Astrocyte (in vitro differentiated cells and primary cell): ENCODE measurements at regions not wholly inside any gene's neighbourhood (a gene's known extent, or its start where the extent isn't known, plus 50 kb on each side); places are given as distances from the start of the nearest gene placed in this dataset.
A peak's percentile ranks its signal among the peaks of the same experiment; 100 is the strongest.

Experiments
- DNase-seq: peaks from one replicate; pipeline ENCODE4 v3.0.0-alpha.2; 2010; ENCODE audit warnings: low read depth
- FAIRE-seq: peaks from 2 replicates; lab custom pipeline; 2011; peaks lifted over from hg19 to GRCh38; lab: Jason Lieb, UNC
- H2AFZ ChIP-seq: 2 replicates; pipeline ENCODE4 v1.6.0; 2012; ENCODE audit warnings: low read depth, low read length, inconsistent platforms
- H3K27ac ChIP-seq: 2 replicates; pipeline ENCODE4 v1.5.1; 2011; ENCODE audit warnings: low read depth, low read length, inconsistent platforms
- H3K27me3 ChIP-seq: 2 replicates; pipeline ENCODE4 v1.6.0; 2011; ENCODE audit warnings: low read length, inconsistent platforms; ENCODE audit not compliant: insufficient read depth
- H3K36me3 ChIP-seq: 2 replicates; pipeline ENCODE4 v1.5.1; 2011; ENCODE audit warnings: low read length, inconsistent platforms; ENCODE audit not compliant: insufficient read depth
- H3K4me1 ChIP-seq: 2 replicates; pipeline ENCODE4 v1.5.1; 2011; ENCODE audit warnings: low read length, inconsistent platforms; ENCODE audit not compliant: insufficient read depth
- H3K4me2 ChIP-seq: 2 replicates; pipeline ENCODE4 v1.6.0; 2012; ENCODE audit warnings: low read length, inconsistent platforms
- H3K4me3 ChIP-seq: 2 replicates; pipeline ENCODE4 v1.5.1; 2011; ENCODE audit warnings: low read depth, mild to moderate bottlenecking, low read length, inconsistent platforms; ENCODE audit not compliant: insufficient read depth
- H3K79me2 ChIP-seq: 2 replicates; pipeline ENCODE4 v1.6.0; 2012; ENCODE audit warnings: mild to moderate bottlenecking, low read length, inconsistent platforms; ENCODE audit not compliant: insufficient read depth
- H3K9ac ChIP-seq: 2 replicates; pipeline ENCODE4 v1.6.0; 2012; ENCODE audit warnings: mild to moderate bottlenecking, low read length, inconsistent platforms
- H3K9me3 ChIP-seq: 2 replicates; pipeline ENCODE4 v1.5.1; 2012; ENCODE audit warnings: low read depth, mild to moderate bottlenecking, low read length, inconsistent platforms; ENCODE audit not compliant: insufficient read depth
- H4K20me1 ChIP-seq: 2 replicates; pipeline ENCODE4 v1.6.0; 2012; ENCODE audit warnings: low read length, inconsistent platforms; ENCODE audit not compliant: insufficient read depth
- H3K27ac Mint-ChIP-seq: one replicate; pipeline ENCODE4 v1.8.0; 2021; ENCODE audit warnings: mild to moderate bottlenecking, mixed read lengths; ENCODE audit not compliant: unreplicated experiment
- H3K27me3 Mint-ChIP-seq: one replicate; pipeline ENCODE4 v1.8.0; 2021; ENCODE audit warnings: low read depth, mixed read lengths; ENCODE audit not compliant: unreplicated experiment
- H3K36me3 Mint-ChIP-seq: one replicate; pipeline ENCODE4 v1.8.0; 2021; ENCODE audit warnings: low read depth, mixed read lengths; ENCODE audit not compliant: unreplicated experiment
- H3K4me1 Mint-ChIP-seq: one replicate; pipeline ENCODE4 v1.8.0; 2021; ENCODE audit warnings: low read depth, mixed read lengths; ENCODE audit not compliant: unreplicated experiment
- H3K4me3 Mint-ChIP-seq: one replicate; pipeline ENCODE4 v1.8.0; 2021; ENCODE audit warnings: mild to moderate bottlenecking, moderate library complexity, mixed read lengths; ENCODE audit not compliant: unreplicated experiment
- H3K9me3 Mint-ChIP-seq: one replicate; pipeline ENCODE4 v1.8.0; 2021; ENCODE audit warnings: mild to moderate bottlenecking, mixed read lengths; ENCODE audit not compliant: unreplicated experiment
- EZH2 ChIP-seq: IDR thresholded peaks from 2 replicates; pipeline ENCODE4 v1.6.1; 2012; ENCODE audit warnings: mild to moderate bottlenecking, low read length, inconsistent platforms; ENCODE audit not compliant: insufficient read depth
- TF ChIP-seq, protein P1 (sequence below): IDR thresholded peaks from 2 replicates; pipeline ENCODE4 v1.5.1; 2011; ENCODE audit warnings: low read depth, mild to moderate bottlenecking, inconsistent platforms, low read length, moderate library complexity; ENCODE audit not compliant: insufficient read depth

GRCh38 chr10:14451341-14451740 lies 120.6 kb upstream of the FRMD4A start:
- no peak overlapping the region for H3K4me3 ChIP-seq
- H3K27ac Mint-ChIP-seq, result no peak overlapping the region
- DNase-seq, result peak; percentile 62
- peaks cover 3% of the 10 kb centered on the region for H3K27me3 Mint-ChIP-seq
- H3K79me2 ChIP-seq, result no peaks in the 10 kb centered on the region
- H3K27ac ChIP-seq, result no peak overlapping the region
- peaks cover 2% of the 10 kb centered on the region for H3K9me3 Mint-ChIP-seq
- H3K4me2 ChIP-seq, result no peak overlapping the region
- H3K36me3 Mint-ChIP-seq, result no peaks in the 10 kb centered on the region
- no peak overlapping the region for H2AFZ ChIP-seq
- H3K4me1 ChIP-seq, result peaks cover 11% of the 10 kb centered on the region
- no peak overlapping the region for H3K9ac ChIP-seq
- TF ChIP-seq, protein P1, sequence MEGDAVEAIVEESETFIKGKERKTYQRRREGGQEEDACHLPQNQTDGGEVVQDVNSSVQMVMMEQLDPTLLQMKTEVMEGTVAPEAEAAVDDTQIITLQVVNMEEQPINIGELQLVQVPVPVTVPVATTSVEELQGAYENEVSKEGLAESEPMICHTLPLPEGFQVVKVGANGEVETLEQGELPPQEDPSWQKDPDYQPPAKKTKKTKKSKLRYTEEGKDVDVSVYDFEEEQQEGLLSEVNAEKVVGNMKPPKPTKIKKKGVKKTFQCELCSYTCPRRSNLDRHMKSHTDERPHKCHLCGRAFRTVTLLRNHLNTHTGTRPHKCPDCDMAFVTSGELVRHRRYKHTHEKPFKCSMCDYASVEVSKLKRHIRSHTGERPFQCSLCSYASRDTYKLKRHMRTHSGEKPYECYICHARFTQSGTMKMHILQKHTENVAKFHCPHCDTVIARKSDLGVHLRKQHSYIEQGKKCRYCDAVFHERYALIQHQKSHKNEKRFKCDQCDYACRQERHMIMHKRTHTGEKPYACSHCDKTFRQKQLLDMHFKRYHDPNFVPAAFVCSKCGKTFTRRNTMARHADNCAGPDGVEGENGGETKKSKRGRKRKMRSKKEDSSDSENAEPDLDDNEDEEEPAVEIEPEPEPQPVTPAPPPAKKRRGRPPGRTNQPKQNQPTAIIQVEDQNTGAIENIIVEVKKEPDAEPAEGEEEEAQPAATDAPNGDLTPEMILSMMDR, result no peak
- TF ChIP-seq EZH2, result no peak
- H3K27me3 ChIP-seq, result no peaks in the 10 kb centered on the region
- peaks cover 23% of the 10 kb centered on the region for H3K4me1 Mint-ChIP-seq
- H3K9me3 ChIP-seq, result no peaks in the 10 kb centered on the region
- H4K20me1 ChIP-seq, result no peaks in the 10 kb centered on the region
- FAIRE-seq, result no peak
- no peaks in the 10 kb centered on the region for H3K36me3 ChIP-seq
- no peak overlapping the region for H3K4me3 Mint-ChIP-seq

DNA sequence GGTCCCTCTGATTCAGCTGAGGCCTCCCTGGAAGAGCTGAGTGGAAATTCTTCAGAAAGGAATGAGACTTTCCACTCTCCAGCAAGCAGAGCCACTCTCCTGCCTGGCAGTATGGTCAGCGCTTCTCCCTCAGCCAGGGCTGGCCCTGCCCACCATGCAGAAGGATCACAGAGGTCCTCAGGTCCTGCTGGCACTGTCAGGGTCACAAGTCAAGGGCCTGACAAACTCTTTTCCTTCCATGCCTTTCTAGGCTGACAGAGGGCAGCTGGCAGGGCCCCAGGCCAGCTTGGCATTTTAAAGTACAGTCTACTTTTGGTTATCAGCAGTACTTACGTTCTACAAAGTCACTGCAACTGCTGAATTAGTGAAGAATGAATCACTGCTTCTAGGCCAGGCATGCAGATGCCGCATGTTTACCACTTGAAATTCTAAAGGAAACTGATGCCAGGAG lies 119.3 kb upstream of the FRMD4A start:
- Mint-ChIP-seq H3K9me3 (peaks cover 2% of the 10 kb centered on the region), H3K4me1 (peaks cover 23% of the 10 kb centered on the region), H3K4me3 (no peak overlapping the region), H3K27me3 (no peaks in the 10 kb centered on the region), H3K27ac (no peak overlapping the region), H3K36me3 (no peaks in the 10 kb centered on the region)
- Histone ChIP-seq H4K20me1 (no peaks in the 10 kb centered on the region), H3K36me3 (no peaks in the 10 kb centered on the region), H3K79me2 (no peaks in the 10 kb centered on the region), H3K27me3 (no peaks in the 10 kb centered on the region), H3K4me3 (no peak overlapping the region), H3K4me2 (no peak overlapping the region), H3K9ac (no peak overlapping the region), H3K27ac (peak overlapping the region; percentile 39), H3K9me3 (no peaks in the 10 kb centered on the region), H3K4me1 (peaks cover 11% of the 10 kb centered on the region), H2AFZ (peak overlapping the region; percentile 29)
- DNase-seq (peak; percentile 89), FAIRE-seq (no peak)
- TF ChIP-seq, protein P1, result no peak
- TF ChIP-seq EZH2, result no peak

DNA sequence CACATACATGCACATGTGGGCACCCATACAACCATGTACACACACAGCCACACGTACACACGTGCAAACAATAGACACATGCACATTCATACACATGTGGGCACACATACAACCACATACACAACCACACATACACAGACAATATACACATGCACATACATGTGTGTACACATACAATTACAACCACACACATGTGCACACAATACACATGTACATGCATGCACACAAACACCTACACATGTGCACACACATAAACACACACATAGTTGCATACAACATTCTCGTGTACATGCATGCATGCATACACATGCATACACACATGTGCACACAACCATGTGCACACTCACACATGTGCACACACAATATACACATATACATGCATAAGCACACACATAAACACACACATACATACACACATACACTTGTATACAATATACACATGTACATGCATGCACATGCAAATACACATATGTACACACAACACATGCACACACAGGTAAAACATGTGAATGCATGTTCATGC lies 118.6 kb upstream of the FRMD4A start:
- no peak overlapping the region for H3K9ac ChIP-seq
- H3K9me3 ChIP-seq, result no peaks in the 10 kb centered on the region
- Mint-ChIP-seq H3K4me3 (no peak overlapping the region), H3K9me3 (peaks cover 2% of the 10 kb centered on the region), H3K27ac (no peak overlapping the region), H3K36me3 (no peaks in the 10 kb centered on the region), H3K4me1 (peaks cover 23% of the 10 kb centered on the region), H3K27me3 (no peaks in the 10 kb centered on the region)
- no peaks in the 10 kb centered on the region for H4K20me1 ChIP-seq
- no peak overlapping the region for H3K4me2 ChIP-seq
- FAIRE-seq (peak; percentile 49), DNase-seq (no peak)
- peaks cover 11% of the 10 kb centered on the region for H3K4me1 ChIP-seq
- TF ChIP-seq EZH2, result no peak
- TF ChIP-seq, protein P1, result no peak
- no peak overlapping the region for H2AFZ ChIP-seq
- no peaks in the 10 kb centered on the region for H3K27me3 ChIP-seq
- H3K79me2 ChIP-seq, result no peaks in the 10 kb centered on the region
- no peaks in the 10 kb centered on the region for H3K36me3 ChIP-seq
- H3K4me3 ChIP-seq, result no peak overlapping the region
- H3K27ac ChIP-seq, result no peak overlapping the region
